HPDE6-E6E7 (cell line): ENCODE measurements at regions not wholly inside any gene's neighbourhood (a gene's known extent, or its start where the extent isn't known, plus 50 kb on each side); places are given as distances from the start of the nearest gene placed in this dataset.

ENCODE experiments used
- DNase-seq: peaks from one replicate; pipeline ENCODE4 v3.0.0; 2011; ENCODE audit warnings: missing footprints; ENCODE audit errors: extremely low spot score

GRCh38 chrX:30161043-30161442, 54.3 kb upstream of the MAGEB2 start:
- DNase-seq: no peak
